ENCODE measurements at regions not wholly inside any gene's neighbourhood (a gene's known extent, or its start where the extent isn't known, plus 50 kb on each side); places are given as distances from the start of the nearest gene placed in this dataset.

GRCh38 chr18:41558715-41559114 is 396.3 kb upstream of the PIK3C3 start:
- TF ChIP-seq CTCF (conservative IDR thresholded peaks at IDR 0.05; ENCODE audit: low read length) (no peak), EZH2phosphoT487 (IDR thresholded peaks at IDR 0.05; ENCODE audit: borderline replicate concordance, low read depth, low read length) (no peak)
